Keratinocyte (primary cell): ENCODE measurements at regions not wholly inside any gene's neighbourhood (a gene's known extent, or its start where the extent isn't known, plus 50 kb on each side); places are given as distances from the start of the nearest gene placed in this dataset.

Source experiments
- EZH2 ChIP-seq: IDR thresholded peaks from one replicate; pipeline ENCODE4 v1.6.1; 2012; ENCODE audit warnings: inconsistent platforms, mild to moderate bottlenecking, low read length, moderate library complexity
- TF ChIP-seq, protein P1 (sequence below), 3 experiments: IDR thresholded peaks in 1 of 3; conservative IDR thresholded peaks in 1 of 3; optimal IDR thresholded peaks in 1 of 3; 2 replicates in 2 of 3; 3 replicates in 1 of 3; pipeline versions ENCODE3 to v1.5.1; 2011; ENCODE audit warnings: low read length in 3 of 3, mild to moderate bottlenecking in 3 of 3, moderate library complexity in 2 of 3, control low read depth in 1 of 3, inconsistent platforms in 1 of 3; ENCODE audit not compliant: insufficient read depth in 2 of 3; ENCODE audit errors: extremely low read depth in 1 of 3

GRCh38 chr4:19187096-19187495, 1064.6 kb upstream of the SLIT2 start:
- TF ChIP-seq, protein P1, sequence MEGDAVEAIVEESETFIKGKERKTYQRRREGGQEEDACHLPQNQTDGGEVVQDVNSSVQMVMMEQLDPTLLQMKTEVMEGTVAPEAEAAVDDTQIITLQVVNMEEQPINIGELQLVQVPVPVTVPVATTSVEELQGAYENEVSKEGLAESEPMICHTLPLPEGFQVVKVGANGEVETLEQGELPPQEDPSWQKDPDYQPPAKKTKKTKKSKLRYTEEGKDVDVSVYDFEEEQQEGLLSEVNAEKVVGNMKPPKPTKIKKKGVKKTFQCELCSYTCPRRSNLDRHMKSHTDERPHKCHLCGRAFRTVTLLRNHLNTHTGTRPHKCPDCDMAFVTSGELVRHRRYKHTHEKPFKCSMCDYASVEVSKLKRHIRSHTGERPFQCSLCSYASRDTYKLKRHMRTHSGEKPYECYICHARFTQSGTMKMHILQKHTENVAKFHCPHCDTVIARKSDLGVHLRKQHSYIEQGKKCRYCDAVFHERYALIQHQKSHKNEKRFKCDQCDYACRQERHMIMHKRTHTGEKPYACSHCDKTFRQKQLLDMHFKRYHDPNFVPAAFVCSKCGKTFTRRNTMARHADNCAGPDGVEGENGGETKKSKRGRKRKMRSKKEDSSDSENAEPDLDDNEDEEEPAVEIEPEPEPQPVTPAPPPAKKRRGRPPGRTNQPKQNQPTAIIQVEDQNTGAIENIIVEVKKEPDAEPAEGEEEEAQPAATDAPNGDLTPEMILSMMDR (optimal IDR thresholded peaks at IDR 0.05 in 1 of 3, IDR thresholded peaks at IDR 0.05 in 1 of 3, conservative IDR thresholded peaks at IDR 0.05 in 1 of 3; ENCODE audit: extremely low read depth in 1 of 3, insufficient read depth in 2 of 3, low read length in 3 of 3): no peak
- TF ChIP-seq EZH2: no peak
